Midbrain (tissue), 1 donor: ENCODE measurements at regions not wholly inside any gene's neighbourhood (a gene's known extent, or its start where the extent isn't known, plus 50 kb on each side); places are given as distances from the start of the nearest gene placed in this dataset.

ENCODE experiments used
- DNase-seq: peaks from one replicate; lab custom pipeline; 2025; lab: John Stamatoyannopoulos, UW

DNA sequence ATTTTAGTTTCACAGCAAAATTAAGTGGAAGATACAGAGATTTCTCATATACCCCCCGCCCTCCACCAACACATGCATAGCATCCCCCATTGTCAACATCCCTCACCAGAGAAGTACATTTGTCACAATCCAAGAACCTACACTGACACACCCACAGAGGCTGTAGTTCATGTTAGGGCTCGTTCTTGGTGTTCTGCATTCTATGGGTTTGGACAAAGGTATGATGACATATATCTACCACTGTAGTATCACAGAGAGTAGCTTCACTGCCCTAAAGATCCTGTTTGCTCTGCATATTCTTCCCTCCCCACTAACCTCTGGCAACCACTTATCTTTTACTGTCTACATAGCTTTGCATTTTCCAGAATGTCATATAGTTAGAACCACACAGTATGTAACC lies 444.6 kb upstream of the DCN start:
- DNase-seq: no peak

DNA sequence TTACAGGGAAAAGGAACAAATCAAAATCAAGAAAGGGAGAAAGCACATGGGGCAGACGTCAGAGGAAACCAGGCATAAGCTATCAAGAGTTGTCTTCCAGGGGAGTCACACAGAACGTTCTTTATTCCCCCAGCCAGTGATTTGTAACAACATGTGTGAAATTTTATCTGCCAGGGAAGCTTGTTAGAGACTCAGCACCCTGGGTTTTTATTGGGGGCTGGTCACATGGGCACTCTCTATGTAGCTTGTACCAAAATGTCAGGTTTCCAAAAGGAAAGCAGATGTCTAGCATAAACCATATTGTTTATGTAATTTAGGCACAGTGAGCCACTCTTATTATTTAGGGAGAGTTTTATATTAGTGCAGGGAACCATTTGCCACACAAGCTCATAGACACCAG lies 440.4 kb upstream of the DCN start:
- no peak for DNase-seq

DNA sequence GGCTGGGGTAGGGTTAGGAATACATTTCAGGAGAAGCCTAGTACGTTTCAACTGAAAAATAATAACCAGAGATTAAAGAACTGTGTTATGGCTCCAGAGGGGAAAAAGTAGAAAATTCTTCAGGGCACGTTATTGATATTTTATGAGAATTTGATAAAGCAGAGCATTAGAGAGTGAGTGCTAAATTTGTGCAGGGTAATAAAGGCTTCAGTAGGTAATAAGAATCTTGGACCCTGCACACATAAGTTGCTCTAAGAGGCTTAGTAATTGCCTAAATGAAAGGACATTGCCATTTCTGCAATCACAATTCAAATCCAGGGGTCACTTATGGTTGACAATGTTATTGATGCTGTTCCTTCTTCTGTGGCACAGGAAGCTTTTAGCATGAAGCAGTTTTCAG lies 439.4 kb upstream of the DCN start:
- DNase-seq: no peak

DNA sequence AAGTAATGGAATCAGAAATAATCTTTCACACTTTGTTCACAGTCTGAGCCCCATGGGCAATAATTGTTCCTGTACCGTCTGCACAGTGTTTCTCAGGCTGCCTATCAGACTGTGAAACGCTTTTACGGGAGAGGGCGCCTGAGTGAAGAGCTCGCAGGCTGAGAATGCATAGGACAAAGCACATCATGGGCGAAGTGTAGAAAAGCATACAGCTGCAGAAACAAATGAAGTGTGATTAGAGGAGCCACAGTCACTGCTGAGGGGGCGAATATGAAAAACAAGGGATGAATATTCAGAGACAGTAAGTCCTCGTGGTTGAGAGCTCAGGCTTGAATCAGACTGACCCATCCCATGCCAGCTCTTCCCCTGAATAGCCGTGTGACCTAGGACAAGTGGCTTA lies 438.4 kb upstream of the DCN start:
- DNase-seq: peak; percentile 13

DNA sequence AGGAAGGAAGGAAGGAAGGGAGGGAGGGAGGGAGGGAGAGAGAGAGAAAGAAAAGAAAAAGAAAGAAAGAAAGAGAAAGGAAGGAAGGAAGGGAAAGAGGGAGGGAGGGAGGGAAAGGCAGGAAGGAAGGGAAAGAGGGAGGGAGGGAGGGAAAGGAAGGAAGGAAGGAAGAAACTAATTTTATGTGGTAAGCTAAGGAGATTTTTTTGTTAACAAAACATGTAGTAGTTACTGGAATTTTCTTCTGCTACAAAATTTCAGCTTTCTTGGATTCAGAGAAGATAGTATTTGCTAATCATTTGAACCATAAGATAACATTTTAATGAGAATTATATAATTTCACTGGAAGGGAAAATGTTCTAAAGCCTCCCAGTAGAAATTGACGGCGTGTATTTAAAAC lies 437.8 kb upstream of the DCN start:
- no peak for DNase-seq

DNA sequence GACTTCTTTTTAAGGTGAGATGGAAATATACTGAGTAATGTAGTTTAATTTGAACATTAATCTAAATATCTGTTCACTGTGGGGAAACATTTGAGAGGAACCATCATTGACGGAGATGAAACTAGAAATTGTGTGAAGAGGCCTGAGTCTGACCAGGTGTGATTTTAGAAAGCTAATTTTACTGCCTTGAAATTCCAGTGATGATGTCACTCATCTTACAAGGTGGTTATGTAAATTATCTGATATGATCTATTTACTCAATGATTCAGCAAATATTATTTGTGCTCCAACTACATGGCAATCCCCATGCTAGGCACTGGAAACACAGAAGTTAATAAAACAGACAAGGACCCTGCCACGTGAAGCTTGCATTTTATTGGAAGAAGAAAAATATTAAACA lies 435.7 kb upstream of the DCN start:
- no peak for DNase-seq

DNA sequence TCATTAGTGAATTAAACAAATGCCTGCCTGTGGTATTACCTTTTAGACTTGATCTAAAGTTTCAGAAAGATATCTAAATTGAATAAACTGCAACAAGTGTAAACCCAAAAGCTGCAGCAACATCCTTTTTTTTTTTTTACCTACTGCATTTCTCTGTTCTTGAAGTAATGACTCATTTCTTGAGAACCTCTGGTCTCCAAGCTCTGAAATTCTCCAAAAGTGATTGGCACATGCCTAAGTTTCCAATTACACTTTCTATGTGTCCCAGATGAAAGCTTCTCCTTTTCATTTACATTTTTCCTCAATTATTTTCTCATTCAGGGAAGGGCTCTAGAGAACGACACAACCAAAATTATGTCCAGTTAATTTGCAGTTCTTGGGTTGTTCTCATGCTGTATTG lies 435.2 kb upstream of the DCN start:
- DNase-seq: no peak

DNA sequence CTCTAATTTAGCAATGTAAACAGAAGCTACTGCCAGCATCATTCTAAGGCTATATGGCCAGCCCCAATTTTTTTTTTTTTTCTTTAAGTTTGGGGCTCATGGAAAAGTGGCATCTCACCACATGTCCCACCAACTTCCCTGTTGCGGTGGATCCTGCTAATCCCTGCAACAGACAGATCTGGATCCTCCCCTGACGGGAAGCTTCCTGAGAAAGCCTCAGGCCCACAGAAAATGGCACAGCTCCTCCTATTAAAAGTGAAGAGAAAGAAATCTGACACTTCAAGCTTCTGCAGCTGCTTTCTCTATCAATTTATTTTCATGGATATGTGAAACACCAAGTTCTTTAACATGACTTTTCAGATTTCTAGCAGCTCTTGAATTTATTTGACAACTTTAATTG lies 433.8 kb upstream of the DCN start:
- DNase-seq: no peak

DNA sequence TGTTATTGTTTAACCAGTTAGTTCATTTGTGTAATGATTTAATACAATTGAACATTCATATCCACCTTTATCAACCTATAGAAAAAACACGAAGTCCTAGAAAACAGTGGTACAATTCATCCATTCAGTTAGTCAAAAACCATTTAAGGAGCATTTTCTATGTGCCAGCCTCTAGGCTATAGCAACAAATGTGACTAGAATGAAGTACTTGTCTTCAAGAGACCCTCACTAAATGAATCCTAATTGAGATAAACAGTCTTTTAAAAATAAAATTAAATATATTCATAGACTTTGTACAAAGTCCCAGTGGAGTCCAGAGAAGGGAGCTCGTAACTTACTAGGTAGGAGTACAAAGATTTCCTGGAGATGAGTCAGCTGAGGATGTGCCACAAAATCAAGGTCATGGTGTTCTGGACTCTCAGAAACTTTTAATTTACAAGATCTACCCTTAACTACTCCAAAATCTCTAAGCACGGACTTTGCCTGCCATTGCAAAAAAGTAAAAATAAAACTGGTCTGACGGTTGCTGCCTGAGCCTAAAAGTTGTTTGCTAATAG lies 430.7 kb upstream of the DCN start:
- DNase-seq: no peak

DNA sequence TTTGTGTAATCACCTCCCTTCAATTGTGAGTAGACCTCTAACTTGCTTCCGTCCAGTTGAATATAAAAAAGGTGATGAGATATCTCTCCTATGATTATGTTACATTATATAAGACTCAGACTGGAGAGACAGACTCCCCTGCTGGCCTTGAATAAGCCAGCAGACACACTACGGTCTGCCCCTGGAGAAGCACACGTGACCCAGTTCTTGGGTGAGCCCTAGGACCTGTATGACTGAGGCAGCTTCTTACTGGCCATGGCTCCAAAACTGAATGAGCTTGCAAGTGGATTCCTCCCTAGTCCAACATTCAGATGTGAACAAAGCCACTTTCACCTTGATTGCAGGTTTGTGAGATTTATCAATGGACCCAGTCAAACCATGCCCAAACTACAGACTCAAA lies 427.9 kb upstream of the DCN start:
- DNase-seq: no peak

DNA sequence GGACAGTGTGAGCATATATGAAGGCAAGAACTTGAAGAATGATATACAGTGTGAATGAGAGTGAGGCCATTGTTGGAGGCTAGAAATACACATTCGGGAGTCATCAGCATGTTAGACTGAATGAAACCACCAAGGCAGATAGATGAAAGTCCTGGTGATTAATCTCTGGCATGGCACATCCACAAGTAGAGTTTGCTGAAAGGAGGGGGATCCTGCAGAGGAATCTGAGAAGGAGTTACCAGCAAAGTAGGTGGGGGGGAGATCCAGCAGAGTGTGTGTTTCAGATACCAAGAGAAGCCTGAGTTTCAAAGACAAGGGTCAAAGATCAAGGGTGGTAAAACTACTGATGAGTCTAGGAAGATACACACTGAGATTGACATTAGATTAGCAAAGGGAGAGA lies 426.7 kb upstream of the DCN start:
- no peak for DNase-seq

DNA sequence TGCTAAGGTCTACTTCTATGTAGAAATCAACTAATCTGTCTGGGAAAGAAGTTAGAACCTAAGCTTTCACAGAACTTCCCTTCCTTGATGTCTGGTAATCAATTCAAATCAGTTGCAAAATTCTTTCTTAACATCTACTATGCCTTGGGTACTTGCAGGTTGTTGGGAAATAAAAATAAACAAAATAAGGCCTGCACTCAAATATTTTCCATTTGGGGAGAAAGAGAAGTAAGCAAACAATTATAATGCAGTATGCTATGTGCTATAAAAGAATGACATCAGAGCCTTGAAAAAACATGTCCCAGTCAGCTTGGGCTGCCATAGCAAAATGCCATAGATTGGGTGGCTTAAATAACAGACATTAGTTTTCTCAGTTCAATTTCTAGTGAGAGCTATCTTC lies 425.9 kb upstream of the DCN start:
- no peak for DNase-seq

DNA sequence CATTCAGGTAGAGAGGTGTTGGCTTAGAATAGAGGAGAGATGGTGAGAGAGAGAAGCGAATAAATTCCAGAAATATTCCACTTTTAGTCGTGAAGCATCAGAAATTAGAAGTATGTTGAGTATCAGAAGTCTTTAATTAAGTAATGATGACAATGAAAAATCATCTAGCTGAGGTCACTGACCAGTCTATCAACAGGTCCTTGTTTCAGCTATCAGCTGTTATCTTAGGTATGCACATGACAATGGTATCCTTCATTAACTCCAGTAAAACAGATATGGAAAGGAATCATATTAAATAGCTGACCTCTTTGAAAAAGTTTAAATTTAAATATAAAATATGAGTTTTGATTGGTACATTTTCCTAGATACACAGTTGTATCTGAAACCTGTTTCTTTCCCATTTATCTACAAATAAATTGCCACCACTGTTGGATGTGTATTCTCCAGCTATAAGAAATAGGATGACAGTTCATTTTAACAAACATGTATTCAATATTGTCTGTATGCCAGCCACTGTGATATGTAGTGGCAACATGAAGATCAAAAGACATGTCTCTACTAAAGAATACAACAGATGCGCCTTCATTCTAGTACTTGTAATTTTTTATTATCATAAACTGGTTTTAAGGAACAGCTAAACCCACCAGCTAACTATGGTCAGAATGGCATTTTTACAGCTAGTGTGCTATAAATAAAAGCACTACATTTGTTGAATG lies 424.2 kb upstream of the DCN start:
- no peak for DNase-seq

DNA sequence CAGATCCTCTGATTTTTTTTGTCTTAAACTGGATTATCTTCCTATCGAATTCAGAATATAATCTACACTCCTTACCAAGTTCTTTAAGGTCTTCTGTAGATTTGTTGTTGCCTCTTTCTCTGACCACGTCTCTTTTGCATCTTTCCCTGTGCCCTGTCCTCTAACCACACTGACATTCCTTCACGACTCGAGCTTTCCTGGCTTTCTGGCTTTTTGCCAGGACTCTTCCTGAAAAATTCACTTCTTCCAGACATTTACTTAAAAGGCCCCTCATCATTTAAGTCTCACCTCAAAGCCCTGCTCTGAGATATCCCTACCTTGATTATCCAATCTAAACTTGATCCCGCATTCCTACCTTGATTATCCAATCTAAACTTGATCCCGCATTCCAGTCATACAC lies 422.3 kb upstream of the DCN start:
- no peak for DNase-seq

DNA sequence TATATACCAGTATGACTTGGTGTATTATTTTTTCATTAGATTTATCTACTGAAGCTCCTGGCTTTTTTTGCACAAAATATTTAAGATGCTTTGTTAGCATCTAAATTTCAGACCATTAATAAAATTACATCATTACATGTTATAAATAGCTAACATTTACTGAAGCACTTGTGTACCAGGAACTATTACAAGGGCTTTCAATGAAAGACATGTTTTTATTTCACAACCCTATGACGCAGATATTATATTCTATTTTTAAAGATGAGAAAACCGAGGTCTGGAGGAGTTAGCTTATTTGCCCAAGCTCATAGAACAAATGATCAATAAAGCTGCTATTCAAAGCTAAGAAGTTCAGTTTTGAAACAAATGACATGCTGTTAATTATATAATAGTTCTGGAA lies 420.4 kb upstream of the DCN start:
- DNase-seq: no peak

DNA sequence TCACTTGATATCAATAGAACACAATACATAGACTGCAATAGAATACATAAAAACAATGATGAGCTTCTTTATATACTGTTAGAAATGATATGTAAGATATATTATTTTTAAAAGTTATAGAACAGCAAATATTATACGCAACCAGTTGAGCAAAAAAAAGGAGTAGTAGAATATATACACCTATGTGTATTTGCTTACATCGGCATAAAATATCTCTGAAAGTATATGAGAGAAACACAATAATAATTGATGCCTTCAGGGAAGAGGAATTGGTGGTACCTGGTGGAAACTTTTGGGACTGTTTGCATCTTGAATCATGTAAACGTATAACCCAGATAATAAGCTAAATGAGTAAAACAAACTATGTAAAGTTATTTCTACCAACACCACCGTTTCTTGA lies 418.4 kb upstream of the DCN start:
- no peak for DNase-seq

DNA sequence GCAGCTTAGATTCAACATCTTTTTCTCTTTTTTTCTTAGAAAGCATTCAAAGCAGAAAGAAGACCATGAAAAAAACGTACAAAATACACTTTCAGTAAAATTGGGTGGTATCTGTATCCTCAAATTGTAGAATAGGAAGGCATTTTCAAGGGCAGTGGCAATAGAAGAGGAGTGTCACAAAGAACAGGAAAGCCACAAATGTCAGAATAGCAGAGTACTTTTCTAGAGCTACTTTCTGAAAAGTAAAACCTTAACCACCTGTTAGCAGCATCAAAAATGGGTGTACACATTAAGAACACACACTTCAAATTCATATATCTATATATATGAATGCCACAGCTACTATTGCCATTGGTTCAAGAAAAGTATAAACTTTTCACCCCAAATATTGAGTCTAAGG lies 412.1 kb upstream of the DCN start:
- no peak for DNase-seq

DNA sequence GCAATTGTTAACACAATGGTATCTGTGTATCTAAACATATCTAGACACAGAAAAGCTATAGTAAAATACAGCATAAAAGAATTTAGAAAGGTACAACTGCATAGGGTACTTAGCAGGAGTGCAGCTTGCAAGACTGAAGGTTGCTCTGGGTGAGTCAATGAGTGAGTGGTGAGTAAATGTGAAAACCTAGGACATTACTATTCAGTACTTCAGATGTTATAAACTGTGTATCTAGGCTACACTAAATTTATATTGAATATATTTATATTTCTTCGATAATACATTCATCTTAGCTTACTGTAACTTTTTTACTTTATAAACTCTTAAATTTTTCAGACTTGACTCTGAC lies 409.0 kb upstream of the DCN start:
- DNase-seq: no peak

DNA sequence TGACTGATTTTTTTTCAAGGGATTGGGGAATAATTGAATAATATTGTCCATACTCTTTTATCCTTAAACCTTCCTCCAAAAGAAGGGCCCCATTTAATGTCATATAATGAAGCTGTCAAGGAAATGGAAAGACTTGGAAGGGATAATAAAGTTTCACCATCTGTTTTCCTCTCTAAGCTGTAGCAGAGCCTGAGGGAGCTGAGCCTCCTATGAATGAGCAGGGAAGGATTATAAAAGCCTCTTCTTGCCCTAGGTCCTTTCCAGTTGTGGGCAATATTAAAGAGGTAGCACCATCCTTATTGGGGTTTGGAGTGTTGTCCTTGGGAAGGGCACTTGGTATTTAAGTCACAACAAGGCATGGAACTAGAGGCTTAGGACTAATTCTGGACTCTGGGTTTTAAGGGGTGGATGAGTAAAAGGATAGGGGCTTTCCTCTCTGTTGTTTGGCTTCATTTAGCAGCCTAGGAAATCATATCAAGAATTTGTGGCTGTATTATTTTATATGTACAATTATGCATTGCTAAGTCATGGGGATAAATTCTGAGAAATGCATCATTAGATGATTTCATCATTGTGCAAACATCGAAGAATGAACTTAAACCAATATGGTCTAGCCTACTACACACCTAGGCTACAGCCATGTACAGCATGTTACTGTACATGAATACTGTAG lies 408.5 kb upstream of the DCN start:
- no peak for DNase-seq

DNA sequence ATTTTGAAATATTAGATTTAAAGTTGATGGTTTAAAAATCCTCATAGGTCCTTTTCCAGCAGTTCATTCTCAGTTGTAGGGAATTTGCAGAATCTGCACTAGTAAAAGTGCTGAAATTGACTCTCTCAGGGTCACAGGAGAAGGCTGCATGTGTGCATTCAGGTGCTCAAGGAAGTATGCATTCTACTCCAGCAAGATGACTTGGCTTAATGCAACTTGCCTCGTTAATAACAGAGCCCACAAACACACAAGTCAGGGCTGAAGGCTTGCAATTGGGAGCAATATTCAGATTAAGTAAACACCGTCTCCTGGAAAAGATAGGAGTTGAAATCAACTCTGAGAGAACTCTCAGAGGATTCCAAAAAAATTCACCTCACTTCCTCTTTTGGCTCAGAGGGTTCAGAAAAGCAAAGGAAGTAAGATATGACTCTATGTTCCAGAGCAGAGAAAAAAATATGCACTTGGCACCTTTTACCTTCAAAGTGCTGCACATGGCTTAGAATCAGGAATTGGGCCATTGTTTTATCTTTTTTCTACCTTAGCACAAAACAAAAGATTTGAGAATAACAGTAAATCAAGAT lies 406.3 kb upstream of the DCN start:
- DNase-seq: no peak

DNA sequence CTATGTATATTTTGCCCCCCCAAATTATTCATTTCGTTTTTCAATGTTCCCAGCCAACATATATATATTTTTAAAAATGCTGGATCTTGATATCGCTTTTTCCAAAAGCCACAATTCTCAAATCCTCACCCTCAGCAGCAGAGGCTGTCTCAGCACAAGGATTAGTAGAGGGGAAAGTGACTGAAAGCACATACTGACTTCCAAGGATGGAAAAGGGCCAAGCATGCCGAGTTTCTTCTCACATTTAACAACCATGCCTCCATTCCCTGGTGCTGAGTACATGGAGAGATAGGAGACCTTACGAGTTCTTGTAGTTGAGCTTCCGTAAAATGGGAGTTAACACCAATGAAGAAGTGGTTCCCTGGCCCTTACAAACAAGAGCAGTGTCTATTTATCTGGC lies 403.4 kb upstream of the DCN start:
- DNase-seq: no peak

DNA sequence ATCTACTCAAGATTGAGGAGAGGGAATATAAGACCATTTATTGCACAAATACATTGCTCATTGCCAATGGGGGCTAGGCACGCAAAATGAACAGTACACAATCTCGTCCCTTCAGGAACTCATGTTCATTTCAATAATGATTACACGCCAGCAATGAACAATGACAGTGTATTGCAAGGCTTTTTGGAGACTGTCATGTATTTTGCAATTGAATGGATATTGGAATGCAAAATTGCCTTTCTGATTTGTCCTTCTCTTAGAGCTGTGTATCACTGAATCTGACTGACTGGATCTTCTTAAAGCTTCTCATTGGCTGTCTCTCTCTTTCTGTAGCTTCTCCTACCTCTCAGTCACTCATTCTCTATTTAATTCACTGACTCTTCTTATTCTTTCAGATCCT lies 400.2 kb upstream of the DCN start:
- no peak for DNase-seq

DNA sequence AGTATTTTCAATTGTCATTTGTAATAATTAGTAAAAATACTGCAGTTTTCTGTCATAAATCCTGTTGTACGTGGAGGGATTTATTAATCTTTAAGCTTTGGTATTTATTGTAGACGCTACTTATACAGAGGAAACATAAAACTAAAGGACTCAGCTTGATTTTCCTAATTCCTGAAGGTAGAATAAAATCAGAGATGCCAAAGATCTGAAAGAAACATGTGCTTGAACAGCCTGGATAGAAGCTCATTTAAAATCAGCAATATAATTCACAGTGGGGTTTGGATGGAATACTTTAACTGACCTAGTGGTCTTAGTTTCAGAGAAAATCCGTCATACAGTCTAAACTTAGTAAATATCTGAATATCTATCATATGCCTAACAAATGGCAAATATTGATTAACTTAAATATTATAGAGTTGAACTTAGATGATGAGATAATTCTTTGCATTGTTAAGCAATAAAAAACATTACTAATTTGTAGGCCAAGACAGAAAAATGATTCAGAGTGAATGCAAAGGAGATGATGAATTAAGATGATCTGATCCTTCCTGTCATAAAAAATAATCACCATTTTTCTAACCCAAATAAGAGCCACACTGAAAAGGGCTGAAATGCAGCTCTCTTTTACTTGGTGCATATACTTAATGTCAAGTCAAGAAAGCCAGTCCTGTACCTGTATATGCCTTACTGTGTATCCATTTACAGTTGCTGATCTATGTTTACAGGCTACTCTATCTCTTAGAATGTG lies 397.1 kb upstream of the DCN start:
- no peak for DNase-seq
